Caco-2 (cell line): ENCODE measurements at regions not wholly inside any gene's neighbourhood (a gene's known extent, or its start where the extent isn't known, plus 50 kb on each side); places are given as distances from the start of the nearest gene placed in this dataset.

Experiments used
- BruUV-seq: library from RNA; stranded (reverse); fragments of 400-500 nt; replicated peaks from 2 replicates; lab custom pipeline; 2021; lab: Mats Ljungman, UMichigan
- CTCF ChIA-PET: fragments of 300-600 bp; sonication (Branson Sonifier 250); formaldehyde crosslinking; loops from one replicate; lab custom pipeline; 2022; ENCODE audit warnings: antibody characterized with exemption; lab: Charles Lee
- POLR2A ChIA-PET: fragments of 300-600 bp; sonication (Branson Sonifier 250); formaldehyde crosslinking; loops from one replicate; lab custom pipeline; 2022; ENCODE audit warnings: antibody characterized with exemption; lab: Charles Lee
- DNase-seq, 2 experiments: peaks; one replicate each; pipeline versions ENCODE4 v3.0.0 to v3.0.0-alpha.2; 2020 to 2022
- H3K27me3 ChIP-seq: replicated peaks from 2 replicates; pipeline ENCODE4 v1.6.0; 2011; ENCODE audit warnings: low read length; ENCODE audit not compliant: control insufficient read depth, insufficient read depth
- H3K36me3 ChIP-seq: 2 replicates; pipeline ENCODE4 v1.5.1; 2011; ENCODE audit warnings: low read length; ENCODE audit not compliant: control insufficient read depth, insufficient read depth
- H3K4me1 ChIP-seq: fragments of 250-450 bp; sonication (Bioruptor Pico); 2 replicates; pipeline ENCODE4 v1.5.1; 2020; ENCODE audit warnings: mild to moderate bottlenecking
- H3K4me3 ChIP-seq: 2 replicates; pipeline ENCODE4 v1.5.1; 2011; ENCODE audit warnings: low read depth, mild to moderate bottlenecking, control low read depth, low read length
- H3K9me3 ChIP-seq: fragments of 250-450 bp; sonication (Bioruptor Pico); 2 replicates; pipeline ENCODE4 v1.5.1; 2020; ENCODE audit warnings: mild to moderate bottlenecking, moderate library complexity
- H3K27ac Mint-ChIP-seq: one replicate; pipeline ENCODE4 v1.8.0; 2022; ENCODE audit warnings: mixed read lengths; ENCODE audit not compliant: unreplicated experiment
- H3K27me3 Mint-ChIP-seq: one replicate; pipeline ENCODE4 v1.8.0; 2022; ENCODE audit warnings: mixed read lengths; ENCODE audit not compliant: insufficient read depth, unreplicated experiment
- H3K36me3 Mint-ChIP-seq: one replicate; pipeline ENCODE4 v1.8.0; 2022; ENCODE audit warnings: mild to moderate bottlenecking, mixed read lengths; ENCODE audit not compliant: insufficient read depth, unreplicated experiment
- H3K4me1 Mint-ChIP-seq: one replicate; pipeline ENCODE4 v1.8.0; 2022; ENCODE audit warnings: low read depth, mixed read lengths; ENCODE audit not compliant: unreplicated experiment
- H3K4me3 Mint-ChIP-seq: one replicate; pipeline ENCODE4 v1.8.0; 2022; ENCODE audit warnings: mild to moderate bottlenecking, moderate library complexity, mixed read lengths; ENCODE audit not compliant: unreplicated experiment
- H3K9me3 Mint-ChIP-seq: one replicate; pipeline ENCODE4 v1.8.0; 2022; ENCODE audit warnings: mixed read lengths; ENCODE audit not compliant: unreplicated experiment
- CTCF ChIP-seq, 2 experiments: fragments of 200-600 bp in 1 of 2; IDR thresholded peaks; 1 replicate in 1 of 2; 2 replicates in 1 of 2; pipeline versions ENCODE4 v1.5.1 to v1.8.0; 2011 to 2022; ENCODE audit warnings: antibody characterized with exemption in 1 of 2, control low read depth in 1 of 2, inconsistent platforms in 1 of 2, low read depth in 1 of 2, low read length in 1 of 2, mild to moderate bottlenecking in 1 of 2, moderate library complexity in 1 of 2; ENCODE audit not compliant: insufficient read depth in 1 of 2, severe bottlenecking in 1 of 2, unreplicated experiment in 1 of 2
- intact Hi-C: fragments of 100-400 bp; cut with micrococcal nuclease; formaldehyde crosslinking; loops from one replicate; pipeline ENCODE4 v1.10.0; 2022; ENCODE audit not compliant: unreplicated experiment

DNA sequence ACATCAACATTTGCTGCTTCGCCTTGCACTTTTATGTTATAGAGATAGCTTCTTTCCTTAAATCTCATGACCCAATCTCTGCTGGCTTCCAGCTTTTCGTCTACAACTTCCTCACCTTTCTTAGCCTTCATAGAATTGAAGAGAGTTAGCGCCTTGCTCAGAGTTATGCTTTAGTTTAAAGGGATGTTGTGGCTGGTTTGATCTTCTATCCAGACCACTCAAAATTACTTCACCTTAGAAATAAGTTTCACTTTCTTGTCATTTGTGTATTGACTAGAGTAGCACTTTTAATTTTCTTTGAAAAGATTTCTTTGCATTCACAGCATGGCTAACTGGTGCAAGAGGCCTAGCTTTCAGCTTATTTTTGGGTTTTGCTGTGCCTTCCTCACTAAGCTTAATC is 414.2 kb downstream of the ZNF608 start:
- Mint-ChIP-seq H3K4me3 (no peak overlapping the region), H3K36me3 (no peaks in the 10 kb centered on the region), H3K27me3 (no peaks in the 10 kb centered on the region), H3K9me3 (peaks cover 16% of the 10 kb centered on the region), H3K4me1 (peaks cover 14% of the 10 kb centered on the region), H3K27ac (no peak overlapping the region)
- BruUV-seq = no TSS peak
- Histone ChIP-seq H3K4me3 (no peak overlapping the region), H3K4me1 (peaks cover 10% of the 10 kb centered on the region; the same call in 1 of the 2 replicates), H3K27me3 (no peaks in the 10 kb centered on the region), H3K36me3 (no peaks in the 10 kb centered on the region), H3K9me3 (peaks cover 2% of the 10 kb centered on the region; the same call in 1 of the 2 replicates)
- ChIA-PET CTCF (no interaction called here), POLR2A (no interaction called here)
- no peak for DNase-seq
- no peak for TF ChIP-seq CTCF (IDR thresholded peaks at IDR 0.05; ENCODE audit: insufficient read depth in 1 of 2, low read depth in 1 of 2, low read length in 1 of 2, severe bottlenecking in 1 of 2, unreplicated experiment in 1 of 2)
- intact Hi-C loops = no loop called here

DNA sequence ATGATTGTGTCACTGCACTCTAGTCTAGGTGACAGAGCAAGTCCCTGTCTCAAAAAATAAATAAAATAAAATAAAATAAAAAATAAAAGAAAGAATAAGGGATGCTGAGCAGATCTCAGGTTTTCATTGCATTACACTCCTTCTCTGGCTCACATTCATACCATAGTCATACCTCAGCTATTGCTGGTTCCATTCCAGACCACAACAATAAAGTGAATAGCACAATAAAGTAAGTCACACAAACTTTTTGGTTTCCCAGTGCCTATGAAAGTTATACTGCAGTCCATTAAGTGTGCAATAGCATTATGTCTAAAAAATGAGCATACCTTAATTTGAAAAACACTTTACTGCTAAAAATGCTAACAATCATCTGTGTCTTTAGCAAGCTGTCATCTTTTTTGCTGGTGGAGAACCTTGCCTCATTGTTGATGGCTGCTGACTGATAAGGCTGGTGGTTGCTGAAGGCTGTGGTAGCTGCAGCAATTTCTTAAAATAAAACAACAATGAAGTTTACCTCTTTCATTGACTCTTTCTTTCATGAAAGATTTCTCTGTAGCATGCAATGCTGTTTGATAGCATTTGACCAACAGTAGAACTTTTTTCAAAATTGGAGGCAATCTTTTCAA is 415.7 kb downstream of the ZNF608 start:
- H3K27ac Mint-ChIP-seq = no peak overlapping the region
- CTCF ChIA-PET = no interaction called here
- Histone ChIP-seq H3K9me3 (no peaks in the 10 kb centered on the region), H3K36me3 (no peaks in the 10 kb centered on the region), H3K4me1 (peaks cover 8% of the 10 kb centered on the region; the same call in 1 of the 2 replicates), H3K27me3 (no peaks in the 10 kb centered on the region), H3K4me3 (no peak overlapping the region)
- no peak overlapping the region for H3K4me3 Mint-ChIP-seq
- no peaks in the 10 kb centered on the region for H3K27me3 Mint-ChIP-seq
- H3K4me1 Mint-ChIP-seq = peaks cover 11% of the 10 kb centered on the region
- TF ChIP-seq CTCF (IDR thresholded peaks at IDR 0.05; ENCODE audit: insufficient read depth in 1 of 2, low read depth in 1 of 2, low read length in 1 of 2, severe bottlenecking in 1 of 2, unreplicated experiment in 1 of 2) = no peak
- POLR2A ChIA-PET = no interaction called here
- intact Hi-C loops = no loop called here
- H3K9me3 Mint-ChIP-seq = peaks cover 16% of the 10 kb centered on the region
- no peaks in the 10 kb centered on the region for H3K36me3 Mint-ChIP-seq
- DNase-seq = no peak
- BruUV-seq = no TSS peak

GRCh38 chr5:124328201-124328600 is 418.2 kb downstream of the ZNF608 start:
- Mint-ChIP-seq H3K27me3 (no peaks in the 10 kb centered on the region), H3K4me1 (peaks cover 11% of the 10 kb centered on the region), H3K36me3 (no peaks in the 10 kb centered on the region), H3K27ac (no peak overlapping the region), H3K4me3 (no peak overlapping the region), H3K9me3 (peaks cover 16% of the 10 kb centered on the region)
- Histone ChIP-seq H3K4me1 (peaks cover 8% of the 10 kb centered on the region; the same call in 1 of the 2 replicates), H3K4me3 (no peak overlapping the region), H3K27me3 (no peaks in the 10 kb centered on the region), H3K9me3 (no peaks in the 10 kb centered on the region), H3K36me3 (no peaks in the 10 kb centered on the region)
- intact Hi-C loops = no loop called here
- BruUV-seq = no TSS peak
- TF ChIP-seq CTCF (IDR thresholded peaks at IDR 0.05; ENCODE audit: insufficient read depth in 1 of 2, low read depth in 1 of 2, low read length in 1 of 2, severe bottlenecking in 1 of 2, unreplicated experiment in 1 of 2) = no peak
- CTCF ChIA-PET = no interaction called here
- DNase-seq = no peak
- POLR2A ChIA-PET = no interaction called here
